HG02981 (cell line): ENCODE measurements at regions not wholly inside any gene's neighbourhood (a gene's known extent, or its start where the extent isn't known, plus 50 kb on each side); places are given as distances from the start of the nearest gene placed in this dataset.
"Not testable (repeated sequence)": the region's sequence is repeated elsewhere in the genome, so short reads cannot be mapped to it uniquely, and the experiment has no call there.

Experiments
- ATAC-seq: cut with Tn5 transposase; IDR thresholded peaks from one replicate; pipeline ENCODE4 v1.9.1; 2021; ENCODE audit warnings: mild to moderate bottlenecking, moderate library complexity; ENCODE audit not compliant: unreplicated experiment

GRCh38 chr2:35463805-35464596 lies 891.6 kb upstream of the CRIM1 start:
- no peak for ATAC-seq

- no peak for ATAC-seq
These were observed 893.2 kb upstream of the CRIM1 start for GRCh38 chr2:35462226-35462998.

- no peak for ATAC-seq
These were observed 894.2 kb upstream of the CRIM1 start for GRCh38 chr2:35461406-35461805.

GRCh38 chr2:35454966-35455638 lies 900.5 kb upstream of the CRIM1 start:
- ATAC-seq: no peak

- no peak for ATAC-seq
These were observed 907.8 kb upstream of the CRIM1 start for GRCh38 chr2:35447821-35448220.

GRCh38 chr2:35447215-35447614 lies 908.4 kb upstream of the CRIM1 start:
- ATAC-seq: no peak

- no peak for ATAC-seq
These were observed 912.5 kb upstream of the CRIM1 start for GRCh38 chr2:35443087-35443486.

- ATAC-seq: not testable (repeated sequence)
These were observed 914.0 kb upstream of the CRIM1 start for GRCh38 chr2:35441575-35441974.

- ATAC-seq: not testable (repeated sequence)
These were observed 915.3 kb upstream of the CRIM1 start for GRCh38 chr2:35440308-35440707.

GRCh38 chr2:35436893-35437292 lies 918.7 kb upstream of the CRIM1 start:
- ATAC-seq: not testable (repeated sequence)

- peak; percentile 80 for ATAC-seq
These were observed 927.0 kb upstream of the CRIM1 start for GRCh38 chr2:35428548-35428947.

GRCh38 chr2:35421485-35421884 lies 934.1 kb upstream of the CRIM1 start:
- ATAC-seq: no peak

- ATAC-seq: no peak
These were observed 938.3 kb upstream of the CRIM1 start for GRCh38 chr2:35417293-35417692.

- no peak for ATAC-seq
These were observed 939.0 kb upstream of the CRIM1 start for GRCh38 chr2:35416391-35417140.

GRCh38 chr2:35415942-35416341 lies 939.6 kb upstream of the CRIM1 start:
- no peak for ATAC-seq

GRCh38 chr2:35415282-35415681 lies 940.3 kb upstream of the CRIM1 start:
- ATAC-seq: no peak

- peak; percentile 80 for ATAC-seq
These were observed 945.0 kb upstream of the CRIM1 start for GRCh38 chr2:35410431-35411061.

GRCh38 chr2:35409762-35410161 lies 945.8 kb upstream of the CRIM1 start:
- ATAC-seq: no peak

GRCh38 chr2:35408320-35408719 lies 947.3 kb upstream of the CRIM1 start:
- no peak for ATAC-seq

GRCh38 chr2:35391736-35392442 lies 963.7 kb upstream of the CRIM1 start:
- ATAC-seq: no peak
